GM21381 (cell line): ENCODE measurements at regions not wholly inside any gene's neighbourhood (a gene's known extent, or its start where the extent isn't known, plus 50 kb on each side); places are given as distances from the start of the nearest gene placed in this dataset.

Experiments used
- ATAC-seq: cut with Tn5 transposase; IDR thresholded peaks from one replicate; pipeline ENCODE4 v1.9.1; 2021; ENCODE audit warnings: mild to moderate bottlenecking, moderate library complexity; ENCODE audit not compliant: unreplicated experiment

- no peak for ATAC-seq
Measured at GRCh38 chr4:153939570-153939969, 150.7 kb upstream of the SFRP2 start.

GRCh38 chr4:153938994-153939393 lies 150.1 kb upstream of the SFRP2 start:
- ATAC-seq, result no peak

- no peak for ATAC-seq
Measured at GRCh38 chr4:153937289-153937688, 148.4 kb upstream of the SFRP2 start.

GRCh38 chr4:153936121-153936520 lies 147.2 kb upstream of the SFRP2 start:
- no peak for ATAC-seq

GRCh38 chr4:153934688-153935017 lies 145.8 kb upstream of the SFRP2 start:
- no peak for ATAC-seq

- no peak for ATAC-seq
Measured at GRCh38 chr4:153933915-153934687, 145.2 kb upstream of the SFRP2 start.

- no peak for ATAC-seq
Measured at GRCh38 chr4:153931804-153932203, 142.9 kb upstream of the SFRP2 start.

GRCh38 chr4:153929675-153930074 lies 140.8 kb upstream of the SFRP2 start:
- ATAC-seq, result no peak

- no peak for ATAC-seq
Measured at GRCh38 chr4:153927451-153927850, 138.6 kb upstream of the SFRP2 start.

GRCh38 chr4:153922148-153922547 lies 133.3 kb upstream of the SFRP2 start:
- ATAC-seq, result no peak

GRCh38 chr4:153919667-153920066 lies 130.8 kb upstream of the SFRP2 start:
- no peak for ATAC-seq

- peak; percentile 98 for ATAC-seq
Measured at GRCh38 chr4:153916273-153916755, 127.4 kb upstream of the SFRP2 start.

- ATAC-seq, result no peak
Measured at GRCh38 chr4:153912301-153912700, 123.4 kb upstream of the SFRP2 start.

GRCh38 chr4:153909672-153910071 lies 120.8 kb upstream of the SFRP2 start:
- no peak for ATAC-seq

- no peak for ATAC-seq
Measured at GRCh38 chr4:153906231-153906630, 117.3 kb upstream of the SFRP2 start.

GRCh38 chr4:153905231-153905630 lies 116.3 kb upstream of the SFRP2 start:
- ATAC-seq, result no peak

GRCh38 chr4:153904011-153904410 lies 115.1 kb upstream of the SFRP2 start:
- no peak for ATAC-seq

- no peak for ATAC-seq
Measured at GRCh38 chr4:153901220-153901619, 112.3 kb upstream of the SFRP2 start.

GRCh38 chr4:153900426-153900825 lies 111.5 kb upstream of the SFRP2 start:
- ATAC-seq, result no peak

- no peak for ATAC-seq
Measured at GRCh38 chr4:153890761-153891160, 101.9 kb upstream of the SFRP2 start.

GRCh38 chr4:153887217-153887616 lies 98.3 kb upstream of the SFRP2 start:
- ATAC-seq, result no peak

- no peak for ATAC-seq
Measured at GRCh38 chr4:153884325-153884724, 95.4 kb upstream of the SFRP2 start.

GRCh38 chr4:153880983-153881382 lies 92.1 kb upstream of the SFRP2 start:
- no peak for ATAC-seq
